D721Med (cell line): ENCODE measurements at regions not wholly inside any gene's neighbourhood (a gene's known extent, or its start where the extent isn't known, plus 50 kb on each side); places are given as distances from the start of the nearest gene placed in this dataset.

Experiments used
- DNase-seq: peaks from one replicate; pipeline ENCODE4 v3.0.0; 2011; ENCODE audit warnings: low spot score; ENCODE audit not compliant: insufficient read length
- FAIRE-seq: peaks from 2 replicates; lab custom pipeline; 2011; peaks lifted over from hg19 to GRCh38; lab: Jason Lieb, UNC
- TF ChIP-seq, protein P1 (sequence below): IDR thresholded peaks from 2 replicates; pipeline ENCODE4 v1.5.1; 2012; ENCODE audit warnings: mild to moderate bottlenecking, control low read depth; ENCODE audit not compliant: insufficient read depth; ENCODE audit errors: missing control alignments

GRCh38 chr21:23743821-23744220, 1863.5 kb downstream of the MRPL39 start:
- no peak for DNase-seq
- TF ChIP-seq, protein P1, sequence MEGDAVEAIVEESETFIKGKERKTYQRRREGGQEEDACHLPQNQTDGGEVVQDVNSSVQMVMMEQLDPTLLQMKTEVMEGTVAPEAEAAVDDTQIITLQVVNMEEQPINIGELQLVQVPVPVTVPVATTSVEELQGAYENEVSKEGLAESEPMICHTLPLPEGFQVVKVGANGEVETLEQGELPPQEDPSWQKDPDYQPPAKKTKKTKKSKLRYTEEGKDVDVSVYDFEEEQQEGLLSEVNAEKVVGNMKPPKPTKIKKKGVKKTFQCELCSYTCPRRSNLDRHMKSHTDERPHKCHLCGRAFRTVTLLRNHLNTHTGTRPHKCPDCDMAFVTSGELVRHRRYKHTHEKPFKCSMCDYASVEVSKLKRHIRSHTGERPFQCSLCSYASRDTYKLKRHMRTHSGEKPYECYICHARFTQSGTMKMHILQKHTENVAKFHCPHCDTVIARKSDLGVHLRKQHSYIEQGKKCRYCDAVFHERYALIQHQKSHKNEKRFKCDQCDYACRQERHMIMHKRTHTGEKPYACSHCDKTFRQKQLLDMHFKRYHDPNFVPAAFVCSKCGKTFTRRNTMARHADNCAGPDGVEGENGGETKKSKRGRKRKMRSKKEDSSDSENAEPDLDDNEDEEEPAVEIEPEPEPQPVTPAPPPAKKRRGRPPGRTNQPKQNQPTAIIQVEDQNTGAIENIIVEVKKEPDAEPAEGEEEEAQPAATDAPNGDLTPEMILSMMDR = no peak
- FAIRE-seq = no peak

DNA sequence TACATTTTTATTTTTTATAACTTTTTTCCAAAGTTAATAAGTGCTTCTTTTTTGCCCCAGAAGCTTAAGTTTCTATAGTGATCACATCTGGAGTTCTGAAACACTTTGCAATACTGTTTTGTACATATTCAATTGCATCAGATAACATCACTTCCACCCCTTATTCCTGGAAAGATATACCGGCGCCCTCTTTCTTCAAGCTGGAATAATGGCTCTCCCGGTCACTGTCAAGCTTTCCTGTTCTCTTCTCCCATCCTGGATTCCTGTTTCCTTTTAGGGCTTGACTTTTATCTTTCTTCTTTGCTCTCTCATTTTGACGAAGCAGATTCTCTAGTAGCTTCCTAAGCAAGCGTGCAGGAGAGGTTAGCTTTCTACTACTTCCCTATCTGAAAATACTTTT, 1866.8 kb downstream of the MRPL39 start:
- TF ChIP-seq, protein P1 = no peak
- DNase-seq = no peak

GRCh38 chr21:23732776-23733175, 1874.5 kb downstream of the MRPL39 start:
- TF ChIP-seq, protein P1 = no peak
- no peak for DNase-seq
- FAIRE-seq = peak; percentile 56

More for the DNA sequence above, 1866.8 kb downstream of the MRPL39 start:
- FAIRE-seq = no peak

DNA sequence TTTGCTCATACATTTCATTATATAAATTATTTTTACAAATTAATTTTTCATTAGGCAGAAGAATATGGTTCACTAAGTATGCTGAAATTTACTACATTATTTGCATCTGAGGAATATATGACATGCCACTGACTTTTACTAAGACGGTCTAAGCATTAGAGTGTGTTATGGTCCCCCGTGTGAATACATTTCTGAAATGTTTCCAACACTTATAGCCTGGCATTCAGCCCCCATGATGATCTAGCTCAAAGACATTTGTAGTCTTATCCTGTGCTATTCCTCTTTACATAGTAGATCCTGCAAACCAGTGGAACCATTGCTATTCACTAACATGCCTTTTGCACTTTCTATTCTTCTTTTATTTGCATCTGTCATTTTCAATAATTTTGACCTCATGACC, 1878.0 kb downstream of the MRPL39 start:
- TF ChIP-seq, protein P1 = no peak
- FAIRE-seq (no peak), DNase-seq (no peak)

- FAIRE-seq = no peak
- TF ChIP-seq, protein P1 = peak; percentile 13
- no peak for DNase-seq
These were observed 1881.7 kb downstream of the MRPL39 start for GRCh38 chr21:23725576-23725975.

DNA sequence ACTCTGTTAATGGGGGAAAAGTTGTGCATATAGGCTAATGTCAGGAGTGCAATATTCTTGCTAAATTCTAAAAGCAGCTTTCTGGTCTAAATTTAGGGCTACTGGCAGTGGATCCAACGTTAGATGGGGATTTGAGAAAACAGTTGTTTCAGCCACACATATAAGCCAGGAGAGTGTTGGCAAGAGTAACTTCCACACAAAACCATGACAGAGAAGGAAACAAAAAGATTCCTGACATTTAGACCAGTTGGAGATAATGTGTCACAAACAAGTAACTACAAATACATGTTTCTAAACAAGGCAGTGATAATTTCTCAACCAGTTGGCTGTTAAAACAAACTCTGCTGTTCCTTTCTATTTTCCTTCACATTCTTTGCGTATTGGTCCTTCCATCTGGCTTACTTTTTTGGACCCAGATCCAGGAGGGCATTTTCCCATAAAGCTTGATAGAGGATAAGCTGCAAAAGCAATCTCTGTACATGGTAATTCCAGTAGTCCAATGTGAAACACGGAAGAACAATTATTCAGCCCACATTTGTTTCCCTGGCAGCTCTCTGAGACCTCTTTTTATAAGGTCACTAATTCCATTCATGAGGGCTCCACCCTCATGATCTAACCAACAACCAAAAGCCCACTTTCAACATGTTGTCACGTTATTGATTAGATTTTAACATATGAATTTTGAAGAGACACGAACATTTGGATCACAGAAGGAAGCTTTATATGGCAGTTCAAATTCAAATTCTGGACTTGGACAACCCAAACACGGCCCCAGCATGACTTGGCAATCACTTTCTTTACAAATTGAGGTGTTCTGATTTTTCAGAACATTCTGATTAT, 1888.6 kb downstream of the MRPL39 start:
- no peak for DNase-seq
- TF ChIP-seq, protein P1 = no peak
- no peak for FAIRE-seq

- FAIRE-seq (no peak), DNase-seq (no peak)
- TF ChIP-seq, protein P1 = no peak
These were observed 1895.1 kb downstream of the MRPL39 start for GRCh38 chr21:23712166-23712565.
